ENCODE measurements at regions not wholly inside any gene's neighbourhood (a gene's known extent, or its start where the extent isn't known, plus 50 kb on each side); places are given as distances from the start of the nearest gene placed in this dataset.

GRCh38 chr3:21877214-21877754 lies 126.3 kb upstream of the ZNF385D start:
- Mint-ChIP-seq H3K4me1 (no peaks in the 10 kb centered on the region), H3K27ac (no peak overlapping the region), H3K9me3 (peaks cover 15% of the 10 kb centered on the region), H3K36me3 (no peaks in the 10 kb centered on the region), H3K4me3 (no peak overlapping the region)
- DNase-seq (ENCODE audit: low spot score in 2 of 2) (no peak), ATAC-seq (no peak)

- H3K9me3 Mint-ChIP-seq, result peaks cover 13% of the 10 kb centered on the region
- no peaks in the 10 kb centered on the region for H3K36me3 Mint-ChIP-seq
- H3K4me1 Mint-ChIP-seq, result no peaks in the 10 kb centered on the region
- no peak overlapping the region for H3K4me3 Mint-ChIP-seq
- ATAC-seq (no peak), DNase-seq (ENCODE audit: low spot score in 2 of 2) (no peak)
- H3K27ac Mint-ChIP-seq, result no peak overlapping the region
These were observed 128.3 kb upstream of the ZNF385D start for GRCh38 chr3:21879184-21879886.

GRCh38 chr3:21888656-21889055 lies 137.6 kb upstream of the ZNF385D start:
- H3K36me3 Mint-ChIP-seq, result no peaks in the 10 kb centered on the region

GRCh38 chr3:21889166-21889565 lies 138.2 kb upstream of the ZNF385D start:
- peaks cover 20% of the 10 kb centered on the region for H3K9me3 Mint-ChIP-seq
- ATAC-seq (no peak), DNase-seq (ENCODE audit: low spot score in 2 of 2) (no peak)
- no peak overlapping the region for H3K27ac Mint-ChIP-seq
- H3K4me3 Mint-ChIP-seq, result no peak overlapping the region
- no peaks in the 10 kb centered on the region for H3K4me1 Mint-ChIP-seq
- no peaks in the 10 kb centered on the region for H3K36me3 Mint-ChIP-seq

More at GRCh38 chr3:21888656-21889055, 137.6 kb upstream of the ZNF385D start:
- DNase-seq (ENCODE audit: low spot score in 2 of 2) (no peak), ATAC-seq (peak; percentile 16)
- Mint-ChIP-seq H3K9me3 (peaks cover 23% of the 10 kb centered on the region), H3K27ac (no peak overlapping the region), H3K4me3 (no peak overlapping the region), H3K4me1 (no peaks in the 10 kb centered on the region)

GRCh38 chr3:21892104-21892503 lies 141.1 kb upstream of the ZNF385D start:
- ATAC-seq (no peak), DNase-seq (ENCODE audit: low spot score in 2 of 2) (no peak)
- Mint-ChIP-seq H3K36me3 (no peaks in the 10 kb centered on the region), H3K4me3 (no peak overlapping the region), H3K27ac (no peak overlapping the region), H3K9me3 (peaks cover 21% of the 10 kb centered on the region), H3K4me1 (no peaks in the 10 kb centered on the region)

GRCh38 chr3:21893242-21893641 lies 142.2 kb upstream of the ZNF385D start:
- Mint-ChIP-seq H3K36me3 (no peaks in the 10 kb centered on the region), H3K27ac (no peak overlapping the region), H3K4me3 (no peak overlapping the region), H3K9me3 (peaks cover 18% of the 10 kb centered on the region), H3K4me1 (no peaks in the 10 kb centered on the region)
- no peak for DNase-seq (ENCODE audit: low spot score in 2 of 2)
- ATAC-seq, result no peak

GRCh38 chr3:21894459-21895340 lies 143.7 kb upstream of the ZNF385D start:
- no peak for ATAC-seq
- Mint-ChIP-seq H3K36me3 (no peaks in the 10 kb centered on the region), H3K4me3 (no peak overlapping the region), H3K4me1 (no peaks in the 10 kb centered on the region), H3K27ac (no peak overlapping the region), H3K9me3 (peaks cover 14% of the 10 kb centered on the region)
- no peak for DNase-seq (ENCODE audit: low spot score in 2 of 2)

- ATAC-seq (no peak), DNase-seq (ENCODE audit: low spot score in 2 of 2) (no peak)
- Mint-ChIP-seq H3K4me3 (no peak overlapping the region), H3K4me1 (no peaks in the 10 kb centered on the region), H3K36me3 (no peaks in the 10 kb centered on the region), H3K9me3 (peaks cover 10% of the 10 kb centered on the region), H3K27ac (no peak overlapping the region)
These were observed 147.3 kb upstream of the ZNF385D start for GRCh38 chr3:21898316-21898715.

GRCh38 chr3:21901484-21901883 lies 150.5 kb upstream of the ZNF385D start:
- H3K4me1 Mint-ChIP-seq, result no peaks in the 10 kb centered on the region
- DNase-seq (ENCODE audit: low spot score in 2 of 2) (no peak), ATAC-seq (no peak)
- H3K9me3 Mint-ChIP-seq, result peaks cover 3% of the 10 kb centered on the region
- H3K4me3 Mint-ChIP-seq, result no peak overlapping the region
- H3K36me3 Mint-ChIP-seq, result no peaks in the 10 kb centered on the region
- no peak overlapping the region for H3K27ac Mint-ChIP-seq

- Mint-ChIP-seq H3K27ac (no peak overlapping the region), H3K4me1 (no peaks in the 10 kb centered on the region), H3K36me3 (no peaks in the 10 kb centered on the region), H3K9me3 (peaks cover 8% of the 10 kb centered on the region), H3K4me3 (no peak overlapping the region)
- DNase-seq (ENCODE audit: low spot score in 2 of 2) (no peak), ATAC-seq (no peak)
These were observed 151.9 kb upstream of the ZNF385D start for GRCh38 chr3:21902956-21903355.

- no peaks in the 10 kb centered on the region for H3K36me3 Mint-ChIP-seq
- H3K27ac Mint-ChIP-seq, result no peak overlapping the region
- H3K4me1 Mint-ChIP-seq, result no peaks in the 10 kb centered on the region
- ATAC-seq (no peak), DNase-seq (ENCODE audit: low spot score in 2 of 2) (no peak)
- no peak overlapping the region for H3K4me3 Mint-ChIP-seq
- peaks cover 21% of the 10 kb centered on the region for H3K9me3 Mint-ChIP-seq
These were observed 158.1 kb upstream of the ZNF385D start for GRCh38 chr3:21909096-21909495.

- DNase-seq (ENCODE audit: low spot score in 2 of 2), result no peak
- no peaks in the 10 kb centered on the region for H3K36me3 Mint-ChIP-seq
- no peak for ATAC-seq
These were observed 161.7 kb upstream of the ZNF385D start for GRCh38 chr3:21912711-21913110.

GRCh38 chr3:21913791-21914190 lies 162.8 kb upstream of the ZNF385D start:
- DNase-seq (ENCODE audit: low spot score in 2 of 2) (no peak), ATAC-seq (no peak)
- Mint-ChIP-seq H3K9me3 (peaks cover 17% of the 10 kb centered on the region), H3K4me3 (no peak overlapping the region), H3K4me1 (no peaks in the 10 kb centered on the region), H3K36me3 (no peaks in the 10 kb centered on the region), H3K27ac (no peak overlapping the region)

More at GRCh38 chr3:21912711-21913110, 161.7 kb upstream of the ZNF385D start:
- Mint-ChIP-seq H3K9me3 (peaks cover 20% of the 10 kb centered on the region), H3K4me1 (no peaks in the 10 kb centered on the region), H3K27ac (no peak overlapping the region), H3K4me3 (no peak overlapping the region)

GRCh38 chr3:21914451-21914850 lies 163.4 kb upstream of the ZNF385D start:
- Mint-ChIP-seq H3K9me3 (peaks cover 16% of the 10 kb centered on the region), H3K36me3 (no peaks in the 10 kb centered on the region), H3K4me1 (no peaks in the 10 kb centered on the region), H3K4me3 (no peak overlapping the region), H3K27ac (no peak overlapping the region)
- no peak for DNase-seq (ENCODE audit: low spot score in 2 of 2)
- ATAC-seq, result no peak

GRCh38 chr3:21919383-21919782 lies 168.4 kb upstream of the ZNF385D start:
- DNase-seq (ENCODE audit: low spot score in 2 of 2) (no peak), ATAC-seq (no peak)
- Mint-ChIP-seq H3K36me3 (no peaks in the 10 kb centered on the region), H3K4me3 (no peak overlapping the region), H3K4me1 (no peaks in the 10 kb centered on the region), H3K27ac (no peak overlapping the region), H3K9me3 (peaks cover 24% of the 10 kb centered on the region)
